DND-41 (cell line): ENCODE measurements at regions not wholly inside any gene's neighbourhood (a gene's known extent, or its start where the extent isn't known, plus 50 kb on each side); places are given as distances from the start of the nearest gene placed in this dataset.

Experiments
- EZH2 ChIP-seq: IDR thresholded peaks from 3 replicates; pipeline ENCODE4 v1.6.1; 2012; ENCODE audit warnings: borderline replicate concordance, low read depth, mild to moderate bottlenecking, moderate library complexity, low read length, inconsistent platforms; ENCODE audit not compliant: severe bottlenecking
- TF ChIP-seq, protein P1 (sequence below): IDR thresholded peaks from 2 replicates; pipeline ENCODE4 v1.5.1; 2012; ENCODE audit warnings: borderline replicate concordance, low read length, moderate library complexity, mild to moderate bottlenecking; ENCODE audit not compliant: poor library complexity, severe bottlenecking; ENCODE audit errors: extremely low read depth

DNA sequence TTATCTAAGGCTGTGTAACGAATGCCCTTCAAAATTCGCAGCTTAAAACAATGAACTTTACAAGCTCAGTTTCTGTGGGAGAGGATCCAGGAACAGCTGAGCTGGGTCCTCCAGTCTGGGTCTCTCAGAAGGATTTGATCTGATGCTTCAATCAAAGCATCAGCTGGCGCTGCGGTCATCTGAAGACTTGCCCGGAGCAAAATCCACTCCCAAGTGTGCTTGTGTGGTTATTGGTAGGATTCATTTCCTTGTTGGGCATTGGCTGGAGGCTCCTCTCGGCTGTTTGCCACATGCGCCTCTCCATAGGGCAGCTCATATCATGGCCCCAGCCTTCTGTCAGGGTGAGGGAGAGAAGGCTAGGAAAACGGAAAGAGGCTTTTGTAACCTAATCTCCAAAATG is 269.3 kb upstream of the CHD6 start:
- TF ChIP-seq, protein P1, sequence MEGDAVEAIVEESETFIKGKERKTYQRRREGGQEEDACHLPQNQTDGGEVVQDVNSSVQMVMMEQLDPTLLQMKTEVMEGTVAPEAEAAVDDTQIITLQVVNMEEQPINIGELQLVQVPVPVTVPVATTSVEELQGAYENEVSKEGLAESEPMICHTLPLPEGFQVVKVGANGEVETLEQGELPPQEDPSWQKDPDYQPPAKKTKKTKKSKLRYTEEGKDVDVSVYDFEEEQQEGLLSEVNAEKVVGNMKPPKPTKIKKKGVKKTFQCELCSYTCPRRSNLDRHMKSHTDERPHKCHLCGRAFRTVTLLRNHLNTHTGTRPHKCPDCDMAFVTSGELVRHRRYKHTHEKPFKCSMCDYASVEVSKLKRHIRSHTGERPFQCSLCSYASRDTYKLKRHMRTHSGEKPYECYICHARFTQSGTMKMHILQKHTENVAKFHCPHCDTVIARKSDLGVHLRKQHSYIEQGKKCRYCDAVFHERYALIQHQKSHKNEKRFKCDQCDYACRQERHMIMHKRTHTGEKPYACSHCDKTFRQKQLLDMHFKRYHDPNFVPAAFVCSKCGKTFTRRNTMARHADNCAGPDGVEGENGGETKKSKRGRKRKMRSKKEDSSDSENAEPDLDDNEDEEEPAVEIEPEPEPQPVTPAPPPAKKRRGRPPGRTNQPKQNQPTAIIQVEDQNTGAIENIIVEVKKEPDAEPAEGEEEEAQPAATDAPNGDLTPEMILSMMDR: no peak
- no peak for TF ChIP-seq EZH2
